Activated CD8-positive, alpha-beta memory T cell treated with anti-CD3 and anti-CD28 coated beads, Interleukin-2, amount 50 U/mL, for 24 hours (primary cell): ENCODE measurements at regions not wholly inside any gene's neighbourhood (a gene's known extent, or its start where the extent isn't known, plus 50 kb on each side); places are given as distances from the start of the nearest gene placed in this dataset.
A peak's percentile ranks its signal among the peaks of the same experiment; 100 is the strongest.

ENCODE experiments used
- DNase-seq: peaks from one replicate; pipeline ENCODE4 v3.0.0-alpha.2; 2020; ENCODE audit errors: extremely low read depth

DNA sequence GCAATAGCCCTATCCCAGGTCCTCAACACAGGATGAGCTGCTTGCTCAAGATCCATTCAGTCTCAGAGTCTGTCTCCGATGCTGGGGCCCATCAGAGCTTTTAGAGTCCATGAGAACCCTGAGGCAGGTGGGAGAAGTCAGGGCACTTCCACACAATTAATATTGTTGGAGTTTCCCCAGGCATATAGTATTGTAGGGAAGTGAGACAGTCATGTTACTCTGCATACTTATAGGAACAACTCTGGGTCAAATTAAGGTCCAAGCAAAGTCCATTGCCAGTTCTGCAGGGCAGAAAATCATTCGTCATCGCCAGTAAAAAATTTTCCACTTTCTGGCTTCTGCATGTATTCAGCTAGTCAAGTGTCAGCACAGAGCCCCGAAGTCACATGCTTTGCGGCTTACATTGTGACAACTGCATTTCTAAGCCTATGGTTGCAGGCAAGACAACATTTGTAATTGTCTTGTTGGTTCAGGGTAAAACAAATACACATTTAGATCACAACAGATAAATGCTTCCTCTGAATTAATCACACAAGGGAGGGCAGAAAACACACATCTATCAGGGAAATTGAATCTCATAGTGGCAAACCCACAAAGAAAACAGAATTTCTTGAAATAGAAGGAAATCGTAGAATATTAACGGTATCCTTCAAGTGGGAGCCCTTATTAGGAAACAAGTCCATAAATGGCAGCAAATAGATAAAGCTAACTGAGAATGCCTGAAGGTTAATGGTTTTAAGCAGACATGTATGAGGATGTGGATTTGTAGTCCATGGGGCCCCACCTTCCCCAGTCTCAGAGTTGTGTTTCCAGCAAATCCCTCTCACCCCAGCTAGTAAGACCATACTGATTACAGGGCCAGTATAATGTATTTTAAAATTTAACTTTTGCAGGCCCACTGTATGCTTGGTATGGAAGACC is 412.1 kb upstream of the RASGEF1B start:
- DNase-seq = no peak

GRCh38 chr4:81883004-81883403 is 411.3 kb upstream of the RASGEF1B start:
- no peak for DNase-seq

GRCh38 chr4:81881855-81882621 is 410.3 kb upstream of the RASGEF1B start:
- DNase-seq = no peak

- no peak for DNase-seq
Measured at GRCh38 chr4:81876106-81876505, 404.4 kb upstream of the RASGEF1B start.

- no peak for DNase-seq
Measured at GRCh38 chr4:81874661-81875515, 403.2 kb upstream of the RASGEF1B start.

DNA sequence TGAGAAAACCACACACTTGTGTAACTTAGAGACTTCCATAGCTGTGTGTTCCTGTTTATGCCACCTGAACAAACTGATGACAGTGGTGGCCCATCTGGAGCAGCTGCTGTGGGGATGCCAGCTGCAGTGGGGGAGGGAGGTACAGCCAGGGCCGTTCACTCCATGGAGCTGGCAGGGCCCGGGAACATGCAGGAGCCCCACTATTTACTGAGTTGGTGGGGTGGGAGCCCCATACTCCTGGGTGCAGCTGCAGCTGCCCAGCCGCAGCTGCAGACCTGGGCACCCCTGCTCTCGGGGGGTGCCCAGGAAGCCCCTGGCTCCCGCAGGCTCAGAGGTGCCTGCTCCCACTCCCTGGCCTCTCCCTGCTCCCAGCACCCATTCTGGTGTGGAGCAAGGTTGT is 398.6 kb upstream of the RASGEF1B start:
- DNase-seq = no peak

DNA sequence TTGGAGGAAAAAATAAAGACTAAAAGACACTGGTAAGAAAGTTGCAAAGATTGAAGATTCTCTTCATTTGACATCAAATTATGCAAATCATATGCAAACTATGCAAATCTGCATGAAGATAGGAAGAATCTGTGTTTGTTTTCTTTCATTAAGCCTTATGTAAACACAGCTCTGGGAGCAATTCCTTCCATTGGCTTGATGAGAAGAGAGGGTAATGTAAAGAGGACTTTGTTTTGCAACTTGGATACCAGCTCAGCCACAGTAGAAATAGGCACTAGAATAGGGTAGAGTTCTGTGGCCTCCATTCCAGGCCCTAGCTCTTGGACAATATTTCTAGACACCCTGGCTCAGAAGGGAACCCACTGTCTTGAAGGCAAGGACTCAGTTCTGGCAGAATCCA is 388.4 kb upstream of the RASGEF1B start:
- DNase-seq = no peak

DNA sequence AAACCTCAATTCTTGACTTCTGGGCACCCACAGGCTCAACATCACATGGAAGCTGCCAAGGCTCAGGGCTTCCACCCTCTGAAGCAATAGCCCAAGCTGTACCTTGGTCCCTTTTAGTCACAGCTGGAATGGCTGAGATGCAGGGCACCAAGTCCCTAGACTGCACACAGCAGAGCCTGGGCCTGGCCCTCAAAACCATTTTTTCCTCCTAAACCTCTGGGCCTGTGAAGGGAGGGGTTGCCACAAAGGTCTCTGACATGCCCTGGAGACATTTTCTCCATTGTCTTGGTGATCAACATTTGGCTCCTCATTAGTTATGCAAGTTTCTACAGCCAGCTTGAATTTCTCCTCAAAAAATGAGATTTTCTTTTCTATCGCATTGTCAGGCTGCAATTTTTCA is 382.7 kb upstream of the RASGEF1B start:
- no peak for DNase-seq

- DNase-seq = no peak
Measured at GRCh38 chr4:81852031-81852715, 380.5 kb upstream of the RASGEF1B start.

DNA sequence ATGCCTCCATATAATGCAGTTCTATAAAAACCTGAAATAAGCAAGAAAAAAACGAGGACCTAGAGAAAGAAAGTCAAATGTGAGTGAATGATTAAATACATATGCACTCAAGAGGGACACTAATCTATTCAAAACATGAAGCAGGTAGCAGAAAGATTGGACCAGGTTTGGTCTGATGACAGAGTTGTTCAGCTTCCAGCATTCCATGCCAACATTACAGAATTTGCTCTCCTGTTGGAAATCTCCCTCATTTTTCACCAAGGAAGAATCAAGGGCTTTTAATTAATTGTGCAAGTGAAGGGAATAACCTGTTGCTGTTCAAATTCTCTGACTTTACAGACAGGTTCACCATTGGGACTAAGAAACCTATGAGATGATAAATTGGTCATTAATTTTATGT is 379.0 kb upstream of the RASGEF1B start:
- DNase-seq = no peak

- no peak for DNase-seq
Measured at GRCh38 chr4:81845761-81846160, 374.1 kb upstream of the RASGEF1B start.

- no peak for DNase-seq
Measured at GRCh38 chr4:81845273-81845672, 373.6 kb upstream of the RASGEF1B start.

GRCh38 chr4:81844717-81845116 is 373.0 kb upstream of the RASGEF1B start:
- peak; percentile 54 for DNase-seq

- DNase-seq = no peak
Measured at GRCh38 chr4:81839347-81840042, 367.8 kb upstream of the RASGEF1B start.

- DNase-seq = no peak
Measured at GRCh38 chr4:81838586-81838985, 366.9 kb upstream of the RASGEF1B start.

DNA sequence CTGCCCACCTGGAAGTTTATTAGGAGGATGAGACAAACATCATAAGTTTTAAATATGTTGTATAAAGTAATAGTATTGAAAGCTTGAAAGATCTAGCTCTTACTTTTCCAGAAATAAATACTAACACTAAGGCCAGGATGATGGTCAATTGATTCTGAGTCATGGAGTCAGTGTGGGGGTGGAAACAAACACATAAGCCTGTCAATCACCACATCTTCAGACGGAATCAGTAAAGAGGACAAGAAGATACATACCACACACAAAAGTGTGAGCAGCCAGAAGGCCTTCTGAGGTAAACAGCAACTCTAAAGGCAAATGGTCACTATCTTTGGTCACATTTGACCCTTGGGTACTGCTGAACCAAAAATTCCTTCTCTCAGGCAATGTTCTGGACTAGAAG is 365.0 kb upstream of the RASGEF1B start:
- DNase-seq = no peak

GRCh38 chr4:81833576-81833975 is 361.9 kb upstream of the RASGEF1B start:
- no peak for DNase-seq

DNA sequence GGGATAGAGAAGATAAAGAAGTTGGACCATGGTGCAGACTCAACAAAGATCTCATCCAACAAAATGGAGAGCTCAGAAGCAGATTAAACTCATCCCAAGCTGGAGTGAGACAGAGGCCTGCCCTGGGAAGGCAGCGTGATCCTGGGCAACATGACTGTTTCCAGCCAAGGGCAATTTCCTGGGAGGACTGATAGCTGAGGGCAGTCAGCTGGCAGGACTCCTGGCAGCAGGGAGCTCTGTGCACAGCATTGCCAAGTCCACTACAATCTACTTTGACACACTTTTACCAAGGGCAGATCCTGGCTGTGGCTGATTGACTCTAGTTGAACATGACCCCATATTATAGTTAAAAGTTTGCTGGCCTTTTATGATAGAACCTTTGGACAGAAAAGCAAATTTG is 357.3 kb upstream of the RASGEF1B start:
- no peak for DNase-seq

GRCh38 chr4:81827577-81828202 is 356.0 kb upstream of the RASGEF1B start:
- no peak for DNase-seq

- DNase-seq = no peak
Measured at GRCh38 chr4:81826817-81827424, 355.2 kb upstream of the RASGEF1B start.
